Frontal cortex (tissue), 3 donors: ENCODE measurements at regions not wholly inside any gene's neighbourhood (a gene's known extent, or its start where the extent isn't known, plus 50 kb on each side); places are given as distances from the start of the nearest gene placed in this dataset.
"Not testable (repeated sequence)": the region's sequence is repeated elsewhere in the genome, so short reads cannot be mapped to it uniquely, and the experiment has no call there.

Experiments used
- DNase-seq, 2 donors: peaks; one replicate each; pipeline ENCODE4 v3.0.0; 2012; ENCODE audit warnings: low spot score in 2 of 2
- FAIRE-seq: peaks from 2 replicates; lab custom pipeline; 2012; peaks lifted over from hg19 to GRCh38; lab: Jason Lieb, UNC
- donor health status: control.
- donor health status: control.
- donor health status: control.

DNA sequence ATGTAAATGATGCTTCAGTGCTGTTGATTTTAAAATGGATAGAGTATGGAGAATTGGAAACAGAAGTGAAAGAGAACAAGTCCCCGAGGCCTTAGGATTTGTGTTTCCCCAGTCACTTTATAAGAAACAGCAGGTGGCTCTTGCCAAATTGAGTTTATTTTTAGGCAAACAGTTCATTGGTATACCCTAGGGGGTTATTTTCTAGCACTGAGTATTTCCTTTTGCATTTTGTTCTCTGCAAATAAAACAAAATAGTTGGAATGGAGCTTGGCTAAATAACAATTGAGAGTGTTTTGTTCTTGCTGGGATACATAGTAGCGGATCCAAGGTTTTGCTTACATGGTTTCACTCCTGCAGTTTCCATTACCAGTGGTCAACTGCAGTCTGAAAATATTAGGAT lies 591.1 kb upstream of the C16orf82 start:
- FAIRE-seq (no peak), DNase-seq (no peak)

DNA sequence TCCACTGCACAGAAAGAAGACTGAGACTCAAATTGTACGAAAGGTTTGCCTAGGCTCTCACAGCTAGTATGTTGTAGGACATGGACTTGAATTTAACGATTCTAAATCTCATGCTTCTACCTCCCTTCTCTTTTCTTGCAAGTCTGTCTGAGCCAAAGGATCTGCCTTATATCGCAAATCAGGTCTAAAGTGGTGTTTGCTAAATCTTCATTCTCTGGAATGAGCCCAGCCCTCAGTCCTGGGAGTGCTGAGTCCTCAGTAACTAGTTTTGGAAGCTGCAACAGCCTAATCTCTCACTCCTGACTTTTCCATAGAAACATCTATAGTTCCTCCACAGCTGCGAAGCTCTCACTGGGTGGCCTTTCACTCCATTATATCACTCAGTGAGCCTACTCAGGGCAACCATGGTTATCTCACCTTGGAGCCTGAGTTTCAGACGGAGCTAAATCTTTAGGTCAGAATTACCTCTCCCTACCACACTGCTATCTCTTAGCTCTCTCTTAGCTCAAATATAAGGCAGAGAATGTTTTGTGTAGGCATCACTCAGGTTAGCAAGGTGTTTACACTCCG lies 575.5 kb upstream of the C16orf82 start:
- DNase-seq (no peak), FAIRE-seq (no peak)

GRCh38 chr16:26491962-26492361 lies 574.8 kb upstream of the C16orf82 start:
- FAIRE-seq (no peak), DNase-seq (no peak)

DNA sequence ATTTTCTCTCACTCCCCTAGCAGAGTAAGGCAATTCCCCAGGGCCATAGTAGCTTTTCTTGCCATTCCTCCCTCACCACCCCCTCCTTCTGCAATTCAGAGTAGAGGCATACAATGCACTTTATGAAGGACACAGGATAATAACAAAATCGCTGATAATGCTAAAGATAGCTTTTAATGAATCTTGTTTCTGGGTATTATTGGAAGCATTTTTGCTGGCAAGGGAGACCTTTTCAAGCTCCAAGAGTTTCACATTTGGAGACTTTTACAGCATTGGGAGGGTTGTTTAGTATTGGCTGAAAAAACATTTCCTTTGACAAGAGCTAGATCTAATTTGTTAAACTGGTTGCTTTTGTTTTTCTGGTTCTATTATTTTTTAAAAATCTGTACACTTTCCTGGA lies 573.0 kb upstream of the C16orf82 start:
- FAIRE-seq = no peak

DNA sequence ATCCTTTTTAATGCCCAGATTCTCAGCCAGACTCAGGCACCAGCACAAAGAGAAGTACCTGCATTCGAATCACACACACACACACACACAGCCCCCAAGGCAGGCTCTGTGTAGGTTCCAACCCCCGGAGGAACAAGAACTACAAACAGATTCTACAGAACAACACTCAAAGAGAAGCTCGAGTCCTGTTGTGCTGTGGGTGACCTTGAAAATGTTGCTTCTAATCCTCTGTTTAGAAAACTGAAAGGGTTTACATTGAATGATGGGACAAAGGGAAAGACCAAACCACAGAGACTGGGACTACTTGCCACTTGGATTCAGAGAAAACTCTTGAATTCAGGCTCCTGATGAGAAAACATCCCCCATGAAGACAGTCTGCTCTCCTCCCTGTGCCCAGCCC lies 568.8 kb upstream of the C16orf82 start:
- FAIRE-seq (no peak), DNase-seq (no peak)

More for the DNA sequence above, 573.0 kb upstream of the C16orf82 start:
- no peak for DNase-seq

DNA sequence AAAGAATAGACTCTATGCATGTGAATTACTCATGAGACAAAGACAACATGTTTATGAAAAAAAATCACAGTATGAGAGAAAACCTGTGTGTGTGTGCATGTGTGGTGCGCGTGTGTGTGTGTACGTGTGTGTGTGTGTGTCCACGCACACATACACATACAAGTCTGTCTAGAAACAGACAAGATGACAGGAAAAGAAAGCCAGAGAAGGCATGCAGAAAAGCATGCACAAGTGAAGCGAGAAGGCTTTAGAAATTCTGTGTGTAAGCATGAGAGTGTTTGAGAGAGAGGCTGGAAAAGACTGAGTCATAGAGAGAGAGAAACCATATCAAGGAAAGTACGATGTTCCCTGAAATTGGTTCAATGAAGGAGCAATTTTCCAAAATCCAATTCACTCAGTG lies 566.4 kb upstream of the C16orf82 start:
- no peak for FAIRE-seq
- no peak for DNase-seq

DNA sequence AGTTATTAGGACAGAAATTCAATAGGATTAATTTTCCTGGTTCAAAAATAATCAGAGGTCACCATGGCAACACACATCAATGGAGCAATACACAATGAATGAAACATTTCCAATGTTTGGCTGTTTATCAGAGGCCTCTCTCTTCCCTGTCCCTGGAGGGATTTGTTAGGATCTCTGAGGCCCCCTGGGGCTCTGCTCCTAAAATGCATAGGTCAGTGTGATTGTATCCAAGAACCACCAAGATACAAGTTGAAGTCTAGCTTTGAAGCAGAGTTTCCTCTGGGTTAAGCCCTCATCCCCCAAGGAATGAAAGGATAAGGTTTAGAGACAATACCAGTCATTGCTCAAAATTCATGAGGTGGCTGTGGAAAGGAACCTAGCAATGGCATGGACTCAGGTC lies 561.2 kb upstream of the C16orf82 start:
- DNase-seq (no peak), FAIRE-seq (no peak)

DNA sequence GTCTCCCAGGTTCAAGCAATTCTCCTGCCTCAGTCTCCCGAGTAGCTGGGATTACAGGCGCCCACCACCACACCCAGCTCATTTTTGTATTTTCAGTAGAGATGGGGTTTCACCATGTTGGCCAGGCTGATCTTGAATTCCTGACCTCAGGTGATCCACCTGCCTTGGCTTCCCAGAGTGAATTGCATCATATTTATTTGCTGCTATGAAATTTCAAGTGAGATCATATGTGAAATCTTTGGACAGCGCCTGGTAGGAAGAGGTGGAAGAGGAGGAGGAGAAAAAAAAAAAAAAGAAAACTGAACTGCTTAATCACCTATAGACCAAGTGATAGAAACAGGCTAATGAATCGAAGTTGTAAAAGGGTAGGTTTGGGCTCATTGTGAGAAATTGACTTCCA lies 557.8 kb upstream of the C16orf82 start:
- not testable (repeated sequence) for FAIRE-seq, DNase-seq

GRCh38 chr16:26510924-26511323 lies 555.8 kb upstream of the C16orf82 start:
- DNase-seq (no peak), FAIRE-seq (no peak)

GRCh38 chr16:26511463-26511862 lies 555.3 kb upstream of the C16orf82 start:
- FAIRE-seq = no peak

GRCh38 chr16:26521626-26522025 lies 545.1 kb upstream of the C16orf82 start:
- no peak for FAIRE-seq
- no peak for DNase-seq

More at GRCh38 chr16:26511463-26511862, 555.3 kb upstream of the C16orf82 start:
- no peak for DNase-seq

GRCh38 chr16:26524281-26524680 lies 542.4 kb upstream of the C16orf82 start:
- DNase-seq (no peak), FAIRE-seq (no peak)

DNA sequence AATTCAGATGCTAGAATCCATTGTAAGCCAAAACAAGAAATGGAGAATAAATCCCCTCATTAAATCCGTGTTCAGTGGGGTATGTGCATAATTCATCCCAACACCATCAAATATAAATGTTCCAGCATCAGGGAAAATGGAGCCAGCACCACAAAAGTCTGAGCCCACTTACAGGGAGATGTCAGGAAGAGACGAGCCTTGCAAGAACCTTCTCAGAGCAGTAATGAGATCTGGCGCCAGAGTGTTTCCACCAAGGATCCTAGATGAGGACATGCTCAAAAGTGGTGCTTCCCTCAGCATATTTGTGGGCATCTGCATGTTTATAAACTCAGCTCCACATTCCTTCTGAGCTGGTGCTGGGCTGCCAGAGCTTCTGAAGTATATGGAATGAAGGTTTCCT lies 541.9 kb upstream of the C16orf82 start:
- no peak for FAIRE-seq
- no peak for DNase-seq

- DNase-seq = no peak
- no peak for FAIRE-seq
These were observed 540.9 kb upstream of the C16orf82 start for GRCh38 chr16:26525856-26526255.

GRCh38 chr16:26526633-26527032 lies 540.1 kb upstream of the C16orf82 start:
- FAIRE-seq (no peak), DNase-seq (no peak)

- FAIRE-seq (no peak), DNase-seq (no peak)
These were observed 536.0 kb upstream of the C16orf82 start for GRCh38 chr16:26530584-26531289.

GRCh38 chr16:26531290-26531730 lies 535.4 kb upstream of the C16orf82 start:
- FAIRE-seq = no peak
- DNase-seq = no peak

DNA sequence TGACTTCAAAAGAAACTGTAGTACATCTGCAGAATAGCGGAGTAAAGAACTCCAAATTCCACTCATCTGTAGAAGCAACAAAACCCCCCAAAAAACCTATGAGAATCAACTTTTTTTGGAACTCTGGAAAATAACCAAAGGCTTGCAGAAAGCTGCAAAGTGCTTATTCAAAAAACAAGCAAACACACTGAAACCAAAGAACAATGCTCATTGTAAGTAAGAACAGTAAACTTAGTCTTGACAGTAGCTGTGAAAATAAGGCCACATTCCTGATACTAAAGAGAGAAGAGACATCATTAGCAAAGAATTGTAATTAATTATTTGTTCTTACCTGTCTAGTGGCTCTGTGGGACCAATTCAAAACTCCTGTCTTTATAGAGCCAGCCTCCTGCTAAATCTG lies 534.3 kb upstream of the C16orf82 start:
- no peak for FAIRE-seq
- DNase-seq = no peak

DNA sequence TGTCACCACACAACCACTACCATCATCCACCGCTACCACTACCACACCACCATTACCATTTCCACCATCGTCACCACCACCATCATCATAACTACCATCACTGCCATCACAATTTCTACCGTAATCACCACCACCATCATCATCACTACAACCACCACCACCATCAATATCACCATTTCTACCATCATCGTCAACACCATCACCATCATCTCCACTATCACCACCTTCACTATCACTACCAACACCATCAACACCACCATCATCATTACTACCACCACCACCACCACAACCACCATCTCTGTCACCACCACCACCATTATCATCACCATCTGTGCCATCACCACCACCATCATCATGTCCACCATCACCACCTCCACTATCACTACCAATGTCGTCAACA lies 524.5 kb upstream of the C16orf82 start:
- no peak for FAIRE-seq
- no peak for DNase-seq

DNA sequence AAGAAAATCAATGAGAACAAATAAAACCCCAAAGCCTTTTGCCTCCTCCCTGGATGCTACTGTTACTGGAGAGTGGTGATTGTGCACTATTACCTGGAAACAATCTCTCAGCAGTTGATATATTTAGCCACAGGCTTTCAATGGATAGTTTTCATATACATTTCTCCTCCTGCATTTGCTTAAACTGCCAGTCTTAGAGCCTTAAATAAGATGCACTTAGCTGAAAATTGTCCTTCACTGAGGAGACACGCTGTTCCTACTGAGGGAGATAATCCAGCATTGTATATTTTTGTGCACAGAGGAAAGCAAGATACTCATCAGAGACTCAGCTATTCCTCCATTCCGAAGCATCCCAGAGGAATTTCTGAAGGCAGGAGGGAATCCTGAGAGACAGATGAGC lies 520.2 kb upstream of the C16orf82 start:
- DNase-seq (no peak), FAIRE-seq (no peak)

GRCh38 chr16:26547681-26548080 lies 519.0 kb upstream of the C16orf82 start:
- no peak for FAIRE-seq
- no peak for DNase-seq

DNA sequence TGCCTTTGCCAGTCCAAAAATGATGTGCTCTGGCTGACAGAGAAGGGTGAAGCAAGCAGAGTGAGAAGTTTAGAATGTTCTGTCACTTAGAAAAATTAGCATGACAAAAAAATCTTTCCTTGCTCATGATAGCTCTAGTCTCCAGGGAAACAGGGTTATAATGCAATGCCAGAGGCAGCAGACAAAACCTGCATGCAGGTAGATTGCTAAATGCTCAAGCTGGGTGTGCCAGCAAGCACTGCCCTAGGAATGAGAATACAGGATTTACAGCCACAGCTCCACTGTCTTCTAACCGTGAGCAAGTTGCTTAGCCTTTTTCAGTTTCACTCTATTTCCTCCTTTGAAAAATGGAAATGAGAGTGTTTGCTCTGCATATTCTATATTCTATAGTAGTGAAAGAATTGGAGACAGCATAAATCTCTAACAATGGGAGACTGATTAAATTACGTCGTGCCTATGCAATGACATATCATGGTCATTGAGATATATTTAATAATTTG lies 516.6 kb upstream of the C16orf82 start:
- FAIRE-seq (no peak), DNase-seq (no peak)
